ENCODE measurements at regions not wholly inside any gene's neighbourhood (a gene's known extent, or its start where the extent isn't known, plus 50 kb on each side); places are given as distances from the start of the nearest gene placed in this dataset.

DNA sequence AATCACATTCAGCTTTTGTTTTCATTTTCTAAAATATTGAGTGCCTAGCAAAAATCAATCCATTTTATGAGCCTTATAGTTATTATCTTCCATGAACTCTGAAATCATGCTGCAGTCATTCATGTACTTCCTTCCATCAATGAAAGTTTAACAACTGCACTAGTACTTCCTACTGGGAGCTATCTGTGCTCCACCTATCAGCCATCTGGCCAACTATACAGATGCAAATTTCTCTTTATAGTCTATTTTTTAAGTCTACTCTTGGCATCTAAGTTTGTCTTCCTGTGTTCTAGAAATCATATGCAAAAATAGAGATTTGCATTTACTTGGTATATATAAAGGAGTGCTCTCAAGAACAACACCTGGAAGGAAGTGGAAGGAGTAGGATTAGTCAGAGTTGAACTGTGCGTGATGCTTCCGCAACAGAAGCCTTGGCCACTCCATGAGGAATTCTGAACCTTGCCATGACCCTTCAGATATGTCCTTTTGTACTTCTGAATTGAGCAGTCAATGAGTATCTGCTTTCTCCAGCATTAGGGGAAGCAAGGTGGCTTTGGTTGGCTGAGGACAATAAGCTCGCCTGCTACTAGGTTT is 403.2 kb upstream of the ADAMTS5 start:
- no peak for TF ChIP-seq JUN (IDR thresholded peaks at IDR 0.05; ENCODE audit: borderline replicate concordance, insufficient read depth, insufficient read length, low read depth)
- TF ChIP-seq FOS (IDR thresholded peaks at IDR 0.05; ENCODE audit: borderline replicate concordance, insufficient read depth, low read length), result peak; percentile 23
- no peak for TF ChIP-seq GATA2 (IDR thresholded peaks at IDR 0.05; ENCODE audit: insufficient read depth, insufficient read length, low read depth, low read length)
- TF ChIP-seq MYC (IDR thresholded peaks at IDR 0.05; ENCODE audit: low read depth, low read length), result no peak
- TF ChIP-seq, protein P1, sequence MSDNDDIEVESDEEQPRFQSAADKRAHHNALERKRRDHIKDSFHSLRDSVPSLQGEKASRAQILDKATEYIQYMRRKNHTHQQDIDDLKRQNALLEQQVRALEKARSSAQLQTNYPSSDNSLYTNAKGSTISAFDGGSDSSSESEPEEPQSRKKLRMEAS (IDR thresholded peaks at IDR 0.05; ENCODE audit: insufficient read depth, insufficient read length), result no peak
- TF ChIP-seq POLR2AphosphoS5 (IDR thresholded peaks at IDR 0.05; ENCODE audit: insufficient read depth, low read depth, low read length), result peak; percentile 24
- TF ChIP-seq, protein P2, sequence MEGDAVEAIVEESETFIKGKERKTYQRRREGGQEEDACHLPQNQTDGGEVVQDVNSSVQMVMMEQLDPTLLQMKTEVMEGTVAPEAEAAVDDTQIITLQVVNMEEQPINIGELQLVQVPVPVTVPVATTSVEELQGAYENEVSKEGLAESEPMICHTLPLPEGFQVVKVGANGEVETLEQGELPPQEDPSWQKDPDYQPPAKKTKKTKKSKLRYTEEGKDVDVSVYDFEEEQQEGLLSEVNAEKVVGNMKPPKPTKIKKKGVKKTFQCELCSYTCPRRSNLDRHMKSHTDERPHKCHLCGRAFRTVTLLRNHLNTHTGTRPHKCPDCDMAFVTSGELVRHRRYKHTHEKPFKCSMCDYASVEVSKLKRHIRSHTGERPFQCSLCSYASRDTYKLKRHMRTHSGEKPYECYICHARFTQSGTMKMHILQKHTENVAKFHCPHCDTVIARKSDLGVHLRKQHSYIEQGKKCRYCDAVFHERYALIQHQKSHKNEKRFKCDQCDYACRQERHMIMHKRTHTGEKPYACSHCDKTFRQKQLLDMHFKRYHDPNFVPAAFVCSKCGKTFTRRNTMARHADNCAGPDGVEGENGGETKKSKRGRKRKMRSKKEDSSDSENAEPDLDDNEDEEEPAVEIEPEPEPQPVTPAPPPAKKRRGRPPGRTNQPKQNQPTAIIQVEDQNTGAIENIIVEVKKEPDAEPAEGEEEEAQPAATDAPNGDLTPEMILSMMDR (IDR thresholded peaks at IDR 0.05; ENCODE audit: extremely low read depth in 1 of 2, insufficient read depth in 1 of 2, low read depth in 1 of 2, low read length in 2 of 2), result no peak
- TF ChIP-seq POLR2A (IDR thresholded peaks at IDR 0.05; ENCODE audit: low read depth, low read length), result no peak
- no peak for TF ChIP-seq EZH2 (IDR thresholded peaks at IDR 0.05; ENCODE audit: borderline replicate concordance, low read depth, low read length, severe bottlenecking)
- CTCF ChIA-PET, result interaction anchor here (0.6 to 1.9 kb wide), 7 partner anchors 10 to 331 kb away, joined by 3 to 5 read pairs (median 3); no protein-coding TSS in a partner anchor
- no peak overlapping the region for H3K4me2 ChIP-seq (ENCODE audit: insufficient read depth, low read length)
- no peaks in the 10 kb centered on the region for H3K79me2 ChIP-seq (ENCODE audit: control insufficient read depth, insufficient read depth, low read length)
- POLR2A ChIA-PET, result no interaction called here
- H3K27ac ChIP-seq (ENCODE audit: insufficient read depth, low read depth, low read length), result no peak overlapping the region
- H3K9ac ChIP-seq (replicated peaks; ENCODE audit: extremely low read depth, insufficient read depth, low read length), result no peak overlapping the region
- H3K4me3 ChIP-seq (replicated peaks in 1 of 3; ENCODE audit: insufficient read depth in 1 of 3, low read depth in 1 of 3, low read length in 3 of 3), result no peak overlapping the region
- no peaks in the 10 kb centered on the region for H4K20me1 ChIP-seq (replicated peaks; ENCODE audit: control insufficient read depth, extremely low read depth, insufficient read depth, low read length)
- intact Hi-C loops (cut with micrococcal nuclease) (loop anchor here (10.0 kb wide), 1 partner anchor 195 kb away; no protein-coding TSS in a partner anchor), dilution Hi-C loops (cut with MboI; ENCODE audit: extremely low pct_ligation_motif_present, low sequenced_read_pairs) (no loop called here)
- no TSS peak for BruUV-seq (replicated peaks)
- FAIRE-seq (no peak), DNase-seq (ENCODE audit: low read depth, low spot score) (peak; percentile 56)
- H2AFZ ChIP-seq (ENCODE audit: low read depth, low read length), result no peak overlapping the region
- no peaks in the 10 kb centered on the region for H3K4me1 ChIP-seq (ENCODE audit: control insufficient read depth, extremely low read depth, insufficient read depth, low read length)
- H3K36me3 ChIP-seq (ENCODE audit: control insufficient read depth in 2 of 2, extremely low read depth in 1 of 2, insufficient read depth in 2 of 2, low read length in 2 of 2), result no peaks in the 10 kb centered on the region
- no peaks in the 10 kb centered on the region for H3K9me3 ChIP-seq (replicated peaks; ENCODE audit: control insufficient read depth, insufficient read depth, low read length)
- H3K9me1 ChIP-seq (replicated peaks; ENCODE audit: control insufficient read depth, extremely low read depth, insufficient read depth, low read length), result no peaks in the 10 kb centered on the region
- H3K27me3 ChIP-seq (ENCODE audit: control insufficient read depth in 2 of 2, insufficient read depth in 2 of 2, low read length in 2 of 2), result no peaks in the 10 kb centered on the region
